ENCODE measurements at regions not wholly inside any gene's neighbourhood (a gene's known extent, or its start where the extent isn't known, plus 50 kb on each side); places are given as distances from the start of the nearest gene placed in this dataset.

DNA sequence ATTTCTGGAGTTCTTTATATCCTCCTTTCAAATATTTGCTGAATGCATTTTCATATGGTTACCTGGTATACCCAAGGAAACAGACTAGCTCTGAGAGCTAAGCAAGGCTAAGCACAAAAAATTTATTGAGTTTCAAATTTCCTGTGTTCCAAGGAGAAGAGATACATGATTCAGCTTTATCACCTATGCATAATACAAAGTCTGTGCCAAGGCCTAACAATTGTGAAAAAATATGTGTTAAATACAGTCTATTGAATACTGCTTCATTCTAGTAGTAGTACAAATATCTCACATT is 103.7 kb upstream of the LGR5 start:
- ChIA-PET CTCF (ENCODE audit: unreplicated experiment) (no interaction called here), POLR2A (no interaction called here)
- H3K4me3 ChIP-seq (ENCODE audit: low read depth, low read length, poor library complexity, severe bottlenecking) = no peak overlapping the region
- TF ChIP-seq, protein P1, sequence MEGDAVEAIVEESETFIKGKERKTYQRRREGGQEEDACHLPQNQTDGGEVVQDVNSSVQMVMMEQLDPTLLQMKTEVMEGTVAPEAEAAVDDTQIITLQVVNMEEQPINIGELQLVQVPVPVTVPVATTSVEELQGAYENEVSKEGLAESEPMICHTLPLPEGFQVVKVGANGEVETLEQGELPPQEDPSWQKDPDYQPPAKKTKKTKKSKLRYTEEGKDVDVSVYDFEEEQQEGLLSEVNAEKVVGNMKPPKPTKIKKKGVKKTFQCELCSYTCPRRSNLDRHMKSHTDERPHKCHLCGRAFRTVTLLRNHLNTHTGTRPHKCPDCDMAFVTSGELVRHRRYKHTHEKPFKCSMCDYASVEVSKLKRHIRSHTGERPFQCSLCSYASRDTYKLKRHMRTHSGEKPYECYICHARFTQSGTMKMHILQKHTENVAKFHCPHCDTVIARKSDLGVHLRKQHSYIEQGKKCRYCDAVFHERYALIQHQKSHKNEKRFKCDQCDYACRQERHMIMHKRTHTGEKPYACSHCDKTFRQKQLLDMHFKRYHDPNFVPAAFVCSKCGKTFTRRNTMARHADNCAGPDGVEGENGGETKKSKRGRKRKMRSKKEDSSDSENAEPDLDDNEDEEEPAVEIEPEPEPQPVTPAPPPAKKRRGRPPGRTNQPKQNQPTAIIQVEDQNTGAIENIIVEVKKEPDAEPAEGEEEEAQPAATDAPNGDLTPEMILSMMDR (conservative IDR thresholded peaks at IDR 0.05; ENCODE audit: low read length) = no peak
- no peak for TF ChIP-seq EZH2phosphoT487 (IDR thresholded peaks at IDR 0.05; ENCODE audit: borderline replicate concordance, low read depth, low read length)
- H3K79me2 ChIP-seq (ENCODE audit: insufficient read depth, low read depth, low read length) = no peaks in the 10 kb centered on the region
- no TSS peak for BruUV-seq (replicated peaks)
- no peaks in the 10 kb centered on the region for H3K9me2 ChIP-seq (ENCODE audit: insufficient read depth, low read length)
- intact Hi-C loops (cut with micrococcal nuclease; ENCODE audit: unreplicated experiment) = no loop called here
- H4K20me1 ChIP-seq (ENCODE audit: insufficient read depth, low read length) = no peaks in the 10 kb centered on the region
- H3K4me2 ChIP-seq (ENCODE audit: low read length) = no peak overlapping the region
- H3K4me1 ChIP-seq (ENCODE audit: insufficient read depth, low read length, poor library complexity, severe bottlenecking) = no peaks in the 10 kb centered on the region
- H2AFZ ChIP-seq (ENCODE audit: low read length) = no peak overlapping the region
- no peaks in the 10 kb centered on the region for H3K9me3 ChIP-seq (ENCODE audit: low read length)
- no peak overlapping the region for H3K27ac ChIP-seq (ENCODE audit: low read depth, low read length, poor library complexity, severe bottlenecking)
- no peaks in the 10 kb centered on the region for H3K36me3 ChIP-seq (ENCODE audit: insufficient read depth, low read length)
- no peak for DNase-seq (ENCODE audit: low spot score)

DNA sequence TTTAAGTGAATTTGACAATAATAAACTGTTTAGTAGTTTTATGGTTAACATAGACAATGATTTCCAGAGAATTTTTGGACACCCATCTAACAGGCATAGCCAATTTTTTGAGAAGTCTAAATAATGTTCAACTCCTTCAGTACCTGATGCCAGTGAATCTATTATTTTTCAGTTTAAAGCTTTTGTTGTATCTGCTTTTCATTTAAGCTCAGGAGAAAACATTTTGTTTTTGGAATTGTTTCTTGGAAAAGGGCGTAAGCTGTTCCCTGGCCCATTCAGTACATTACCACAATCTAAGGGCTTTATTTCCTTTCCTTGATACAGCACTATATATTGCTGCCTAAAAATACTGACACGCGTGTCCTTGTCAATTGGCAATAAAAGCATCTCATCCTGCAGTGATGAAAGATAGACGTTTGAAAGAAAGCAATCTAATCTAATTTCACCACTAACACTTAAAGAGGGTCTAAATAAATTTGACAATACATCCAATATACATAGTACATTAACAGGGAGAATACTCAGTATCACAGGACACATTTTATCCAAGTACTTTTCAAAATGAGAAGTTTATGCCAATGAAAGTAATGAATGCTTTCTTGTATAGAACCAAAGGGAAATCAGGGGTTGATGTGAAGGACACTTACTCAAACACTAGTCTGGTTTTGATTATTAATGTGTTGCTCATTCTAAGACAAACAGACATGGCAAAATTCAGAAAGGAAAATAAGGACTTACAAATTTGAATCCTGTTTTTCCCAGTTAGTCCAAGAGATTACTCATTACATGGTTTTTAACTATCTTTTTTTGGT is 104.2 kb upstream of the LGR5 start:
- Histone ChIP-seq H3K27ac (ENCODE audit: low read depth, low read length, poor library complexity, severe bottlenecking) (no peak overlapping the region), H4K20me1 (ENCODE audit: insufficient read depth, low read length) (no peaks in the 10 kb centered on the region), H3K36me3 (ENCODE audit: insufficient read depth, low read length) (no peaks in the 10 kb centered on the region), H3K4me3 (ENCODE audit: low read depth, low read length, poor library complexity, severe bottlenecking) (no peak overlapping the region), H3K9me2 (ENCODE audit: insufficient read depth, low read length) (no peaks in the 10 kb centered on the region), H3K9me3 (ENCODE audit: low read length) (no peaks in the 10 kb centered on the region), H2AFZ (ENCODE audit: low read length) (no peak overlapping the region), H3K4me1 (ENCODE audit: insufficient read depth, low read length, poor library complexity, severe bottlenecking) (no peaks in the 10 kb centered on the region), H3K4me2 (ENCODE audit: low read length) (no peak overlapping the region), H3K79me2 (ENCODE audit: insufficient read depth, low read depth, low read length) (no peaks in the 10 kb centered on the region)
- POLR2A ChIA-PET = no interaction called here
- no peak for DNase-seq (ENCODE audit: low spot score)
- intact Hi-C loops (cut with micrococcal nuclease; ENCODE audit: unreplicated experiment) = no loop called here
- no TSS peak for BruUV-seq (replicated peaks)
- CTCF ChIA-PET (ENCODE audit: unreplicated experiment) = no interaction called here
- TF ChIP-seq, protein P1 (conservative IDR thresholded peaks at IDR 0.05; ENCODE audit: low read length) = no peak
- TF ChIP-seq EZH2phosphoT487 (IDR thresholded peaks at IDR 0.05; ENCODE audit: borderline replicate concordance, low read depth, low read length) = no peak

DNA sequence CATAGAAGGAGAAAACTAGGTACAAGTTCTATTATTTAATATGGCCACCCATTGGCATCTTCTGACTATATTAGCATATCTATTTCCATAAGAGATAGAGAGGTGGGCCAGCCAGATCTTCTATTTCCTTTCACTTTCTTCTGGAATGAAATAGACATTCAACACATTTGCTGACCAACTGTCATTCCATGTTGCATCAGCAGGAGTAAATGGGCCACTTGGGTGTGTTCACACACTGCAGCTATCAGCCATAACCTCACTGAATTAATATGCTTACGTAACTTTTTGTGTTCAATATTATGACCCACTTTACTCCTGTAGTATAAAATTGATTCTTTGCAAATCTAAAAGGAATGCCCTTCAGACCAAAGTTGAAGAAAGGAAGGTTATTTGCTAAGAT is 106.2 kb upstream of the LGR5 start:
- Histone ChIP-seq H4K20me1 (ENCODE audit: insufficient read depth, low read length) (no peaks in the 10 kb centered on the region), H2AFZ (ENCODE audit: low read length) (no peak overlapping the region), H3K4me3 (ENCODE audit: low read depth, low read length, poor library complexity, severe bottlenecking) (no peak overlapping the region), H3K4me2 (ENCODE audit: low read length) (no peak overlapping the region), H3K9me3 (ENCODE audit: low read length) (no peaks in the 10 kb centered on the region), H3K4me1 (ENCODE audit: insufficient read depth, low read length, poor library complexity, severe bottlenecking) (no peaks in the 10 kb centered on the region), H3K27ac (ENCODE audit: low read depth, low read length, poor library complexity, severe bottlenecking) (no peak overlapping the region), H3K36me3 (ENCODE audit: insufficient read depth, low read length) (no peaks in the 10 kb centered on the region), H3K9me2 (ENCODE audit: insufficient read depth, low read length) (no peaks in the 10 kb centered on the region), H3K79me2 (ENCODE audit: insufficient read depth, low read depth, low read length) (no peaks in the 10 kb centered on the region)
- BruUV-seq (replicated peaks) = no TSS peak
- no peak for DNase-seq (ENCODE audit: low spot score)
- POLR2A ChIA-PET = interaction anchor here (0.6 kb wide), 1 partner anchor 63 kb away, joined by 3 read pairs; no protein-coding TSS in a partner anchor
- CTCF ChIA-PET (ENCODE audit: unreplicated experiment) = no interaction called here
- TF ChIP-seq, protein P1 (conservative IDR thresholded peaks at IDR 0.05; ENCODE audit: low read length) = no peak
- intact Hi-C loops (cut with micrococcal nuclease; ENCODE audit: unreplicated experiment) = no loop called here
